Fibroblast of villous mesenchyme (primary cell): ENCODE measurements at regions not wholly inside any gene's neighbourhood (a gene's known extent, or its start where the extent isn't known, plus 50 kb on each side); places are given as distances from the start of the nearest gene placed in this dataset.

Experiments
- DNase-seq: peaks from one replicate; pipeline ENCODE4 v3.0.0-alpha.2; 2010; ENCODE audit warnings: low read depth
- H3K4me3 ChIP-seq: 2 replicates; pipeline ENCODE4 v1.5.1; 2011; ENCODE audit warnings: low read depth, mild to moderate bottlenecking, low read length
- TF ChIP-seq, protein P1 (sequence below): IDR thresholded peaks from 2 replicates; pipeline ENCODE4 v1.5.1; 2012; ENCODE audit warnings: low read depth, mild to moderate bottlenecking, low read length; ENCODE audit not compliant: insufficient read depth

DNA sequence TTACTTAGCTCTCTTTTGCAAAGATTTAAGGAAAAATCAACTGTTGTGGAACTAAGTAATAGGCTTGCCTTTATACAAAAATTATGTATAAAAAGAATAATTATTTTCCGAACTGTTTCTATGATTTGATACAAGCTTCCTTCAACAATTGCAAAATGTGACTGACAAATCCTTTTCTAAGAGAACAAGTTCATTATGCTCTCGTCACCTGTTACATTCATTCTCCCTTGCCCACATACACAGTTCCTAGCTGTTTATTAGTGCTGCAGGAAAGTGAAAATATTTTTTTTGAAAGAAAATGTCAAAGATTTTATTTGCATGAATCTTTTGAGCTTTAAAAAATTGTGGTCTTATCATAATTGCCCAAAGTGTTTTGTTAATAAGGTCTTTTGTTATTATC, 466.2 kb downstream of the USP25 start:
- H3K4me3 ChIP-seq: peak overlapping the region; percentile 40
- no peak for DNase-seq
- TF ChIP-seq, protein P1, sequence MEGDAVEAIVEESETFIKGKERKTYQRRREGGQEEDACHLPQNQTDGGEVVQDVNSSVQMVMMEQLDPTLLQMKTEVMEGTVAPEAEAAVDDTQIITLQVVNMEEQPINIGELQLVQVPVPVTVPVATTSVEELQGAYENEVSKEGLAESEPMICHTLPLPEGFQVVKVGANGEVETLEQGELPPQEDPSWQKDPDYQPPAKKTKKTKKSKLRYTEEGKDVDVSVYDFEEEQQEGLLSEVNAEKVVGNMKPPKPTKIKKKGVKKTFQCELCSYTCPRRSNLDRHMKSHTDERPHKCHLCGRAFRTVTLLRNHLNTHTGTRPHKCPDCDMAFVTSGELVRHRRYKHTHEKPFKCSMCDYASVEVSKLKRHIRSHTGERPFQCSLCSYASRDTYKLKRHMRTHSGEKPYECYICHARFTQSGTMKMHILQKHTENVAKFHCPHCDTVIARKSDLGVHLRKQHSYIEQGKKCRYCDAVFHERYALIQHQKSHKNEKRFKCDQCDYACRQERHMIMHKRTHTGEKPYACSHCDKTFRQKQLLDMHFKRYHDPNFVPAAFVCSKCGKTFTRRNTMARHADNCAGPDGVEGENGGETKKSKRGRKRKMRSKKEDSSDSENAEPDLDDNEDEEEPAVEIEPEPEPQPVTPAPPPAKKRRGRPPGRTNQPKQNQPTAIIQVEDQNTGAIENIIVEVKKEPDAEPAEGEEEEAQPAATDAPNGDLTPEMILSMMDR: no peak

DNA sequence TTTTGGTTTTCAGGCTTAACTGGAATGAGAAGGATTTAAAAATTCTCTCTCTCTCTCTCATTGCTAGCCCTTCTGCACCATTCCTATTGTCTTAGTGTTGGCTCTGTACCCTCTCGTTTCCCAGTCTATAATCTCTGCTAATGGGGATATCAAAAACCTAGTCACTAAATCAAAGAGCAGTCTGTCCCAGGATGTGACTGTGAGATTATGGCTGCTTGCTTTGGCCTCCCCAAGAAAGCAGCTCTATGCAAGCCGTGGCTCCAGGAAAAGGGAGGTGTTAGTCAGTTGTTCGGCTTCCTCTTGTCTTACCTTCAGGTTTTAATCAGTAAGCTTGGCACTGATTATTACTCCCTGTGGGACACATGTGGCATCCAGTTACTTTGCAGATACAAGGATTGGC, 468.8 kb downstream of the USP25 start:
- no peak overlapping the region for H3K4me3 ChIP-seq
- TF ChIP-seq, protein P1: no peak
- DNase-seq: no peak

DNA sequence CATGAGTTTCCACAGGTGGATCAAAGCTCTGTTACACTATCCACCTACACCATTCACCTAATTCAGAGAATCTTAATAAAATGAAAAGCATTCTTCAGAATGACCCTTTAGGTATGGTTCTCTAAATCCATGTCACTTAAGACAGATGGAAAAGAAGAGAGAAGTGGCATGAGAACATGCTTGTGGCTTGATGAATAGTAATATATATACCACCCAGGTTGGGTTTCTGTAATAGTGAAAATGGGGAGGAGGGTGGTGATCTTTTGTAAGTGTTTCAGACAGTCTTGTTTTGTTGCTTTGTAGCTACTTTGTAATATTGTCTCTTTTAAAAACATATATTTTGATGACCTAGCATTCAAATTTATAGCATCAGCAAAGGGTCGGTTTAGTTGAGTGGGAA, 469.8 kb downstream of the USP25 start:
- no peak for DNase-seq
- TF ChIP-seq, protein P1: no peak
- no peak overlapping the region for H3K4me3 ChIP-seq

DNA sequence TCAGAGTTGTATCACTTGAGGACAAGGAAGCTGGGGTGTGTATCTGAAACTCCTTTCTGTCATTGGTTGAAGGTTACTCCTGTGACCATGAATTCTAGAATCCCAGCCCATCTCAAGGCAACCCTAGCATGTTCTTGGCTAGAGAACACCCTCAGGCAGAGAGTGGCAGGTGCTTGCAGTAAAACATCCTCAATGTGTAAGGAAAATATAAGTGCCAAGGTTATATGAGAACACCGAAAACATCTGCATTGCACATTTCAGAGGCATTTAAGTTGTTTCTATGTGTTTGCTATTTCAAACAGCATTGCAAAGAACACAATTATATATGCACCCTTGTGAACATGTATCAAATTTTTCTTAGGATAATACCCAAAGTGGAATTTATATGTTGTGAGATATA, 471.9 kb downstream of the USP25 start:
- H3K4me3 ChIP-seq: no peak overlapping the region
- TF ChIP-seq, protein P1: no peak
- DNase-seq: no peak

DNA sequence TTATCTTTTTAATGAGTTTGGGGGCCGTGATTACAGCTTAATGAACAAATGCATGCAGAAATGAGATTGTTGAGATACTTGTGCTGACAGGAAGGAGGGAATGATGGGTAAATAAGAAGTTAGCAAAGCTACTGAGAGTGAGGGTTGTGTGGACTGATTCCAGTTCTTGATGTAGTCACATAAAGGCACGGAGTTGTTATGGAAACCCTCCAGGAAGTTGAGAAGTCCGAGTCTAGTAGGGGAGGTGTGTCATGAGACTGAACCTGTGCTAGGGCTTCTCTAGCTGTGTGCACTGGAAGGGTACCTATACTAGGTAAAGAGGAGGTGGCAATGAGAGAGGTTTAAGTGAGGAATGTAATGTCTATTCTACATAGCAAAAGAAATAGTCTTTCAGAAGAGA, 475.7 kb downstream of the USP25 start:
- TF ChIP-seq, protein P1: no peak
- no peak overlapping the region for H3K4me3 ChIP-seq
- no peak for DNase-seq

DNA sequence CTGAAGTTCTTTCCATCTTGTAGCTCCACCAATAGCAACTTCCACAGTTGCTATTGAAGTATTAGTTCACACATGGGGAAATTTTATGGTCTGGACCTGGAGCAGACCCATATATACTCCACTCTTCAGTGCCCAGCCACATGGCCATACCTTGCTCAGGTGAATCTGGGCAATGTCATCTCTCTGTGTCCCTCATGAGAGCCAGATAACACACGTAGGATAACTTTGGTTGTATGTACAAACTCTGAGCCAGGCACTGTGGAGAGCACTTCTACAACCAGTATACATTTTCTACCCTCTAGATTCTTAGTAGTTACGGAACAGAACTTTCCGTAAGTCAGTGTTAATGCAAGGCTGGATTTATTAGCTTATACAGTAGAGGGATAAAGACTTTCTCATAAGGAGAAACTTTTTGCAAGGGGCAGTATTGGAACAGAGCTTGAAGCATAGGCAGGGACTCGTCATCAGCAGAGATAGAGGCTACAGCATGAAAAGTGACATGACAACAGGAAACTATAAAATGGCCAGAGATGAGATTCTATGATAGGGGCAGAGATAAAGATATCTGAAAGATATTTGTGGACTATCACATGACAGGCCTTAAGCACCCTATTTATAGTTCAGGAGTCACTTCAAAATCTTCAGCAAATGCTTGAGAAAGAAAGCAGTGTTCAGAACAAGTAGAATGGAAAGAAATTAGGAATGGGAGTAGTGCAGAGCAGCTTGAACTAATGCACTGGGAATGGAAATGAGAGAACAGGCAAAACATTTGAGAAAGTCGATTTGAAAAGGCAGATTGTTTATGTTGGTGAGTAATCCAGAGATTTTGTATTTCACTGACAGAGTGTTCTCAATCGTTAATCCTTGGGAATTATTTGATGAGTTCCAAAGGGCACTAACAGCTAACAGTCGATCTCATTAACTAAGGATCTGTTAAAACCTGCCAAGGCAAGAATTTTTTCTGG, 481.8 kb downstream of the USP25 start:
- TF ChIP-seq, protein P1: no peak
- DNase-seq: peak; percentile 38
- H3K4me3 ChIP-seq: no peak overlapping the region
